ENCODE measurements at regions not wholly inside any gene's neighbourhood (a gene's known extent, or its start where the extent isn't known, plus 50 kb on each side); places are given as distances from the start of the nearest gene placed in this dataset.

GRCh38 chr13:78426183-78426582 lies 177.2 kb downstream of the POU4F1 start:
- Histone ChIP-seq H3K9me2 (replicated peaks; ENCODE audit: low read depth, low read length) (no peaks in the 10 kb centered on the region), H3K79me2 (ENCODE audit: insufficient read depth, low read length) (no peaks in the 10 kb centered on the region), H3K9me3 (ENCODE audit: insufficient read depth, low read depth, low read length) (no peaks in the 10 kb centered on the region), H3K9ac (ENCODE audit: low read depth, low read length, poor library complexity, severe bottlenecking) (no peak overlapping the region), H3K36me3 (ENCODE audit: insufficient read depth, low read length) (no peaks in the 10 kb centered on the region), H3F3A (ENCODE audit: low read depth) (no peaks in the 10 kb centered on the region), H4K20me1 (ENCODE audit: insufficient read depth, low read length, poor library complexity, severe bottlenecking) (no peaks in the 10 kb centered on the region), H3K4me1 (ENCODE audit: insufficient read depth, low read length, poor library complexity, severe bottlenecking) (peaks cover 4% of the 10 kb centered on the region), H2AFZ (ENCODE audit: low read length) (no peak overlapping the region), H3K4me3 (ENCODE audit: low read length, poor library complexity, severe bottlenecking) (no peak overlapping the region), H3K27me3 (ENCODE audit: insufficient read depth, low read length, poor library complexity, severe bottlenecking) (no peaks in the 10 kb centered on the region), H3K4me2 (ENCODE audit: low read depth, low read length, poor library complexity, severe bottlenecking) (no peak overlapping the region)
- no peak for TF ChIP-seq CTCF (conservative IDR thresholded peaks at IDR 0.05; ENCODE audit: low read length)
- TF ChIP-seq EZH2phosphoT487 (IDR thresholded peaks at IDR 0.05; ENCODE audit: borderline replicate concordance), result no peak

GRCh38 chr13:78420814-78421213 lies 182.5 kb downstream of the POU4F1 start:
- Histone ChIP-seq H3K79me2 (ENCODE audit: insufficient read depth, low read length) (no peaks in the 10 kb centered on the region), H3F3A (ENCODE audit: low read depth) (no peaks in the 10 kb centered on the region), H3K4me3 (ENCODE audit: low read length, poor library complexity, severe bottlenecking) (no peak overlapping the region), H3K9me2 (replicated peaks; ENCODE audit: low read depth, low read length) (no peaks in the 10 kb centered on the region), H3K27me3 (ENCODE audit: insufficient read depth, low read length, poor library complexity, severe bottlenecking) (no peaks in the 10 kb centered on the region), H3K4me2 (ENCODE audit: low read depth, low read length, poor library complexity, severe bottlenecking) (no peak overlapping the region), H3K9ac (ENCODE audit: low read depth, low read length, poor library complexity, severe bottlenecking) (no peak overlapping the region), H3K4me1 (ENCODE audit: insufficient read depth, low read length, poor library complexity, severe bottlenecking) (peaks cover 14% of the 10 kb centered on the region), H2AFZ (ENCODE audit: low read length) (no peak overlapping the region), H3K36me3 (ENCODE audit: insufficient read depth, low read length) (no peaks in the 10 kb centered on the region), H3K9me3 (ENCODE audit: insufficient read depth, low read depth, low read length) (no peaks in the 10 kb centered on the region), H4K20me1 (ENCODE audit: insufficient read depth, low read length, poor library complexity, severe bottlenecking) (no peaks in the 10 kb centered on the region)
- TF ChIP-seq CTCF (conservative IDR thresholded peaks at IDR 0.05; ENCODE audit: low read length), result no peak
- TF ChIP-seq EZH2phosphoT487 (IDR thresholded peaks at IDR 0.05; ENCODE audit: borderline replicate concordance), result no peak

- peaks cover 24% of the 10 kb centered on the region for H3K4me1 ChIP-seq (ENCODE audit: insufficient read depth, low read length, poor library complexity, severe bottlenecking)
- no peaks in the 10 kb centered on the region for H3K9me2 ChIP-seq (replicated peaks; ENCODE audit: low read depth, low read length)
- no peak overlapping the region for H3K9ac ChIP-seq (ENCODE audit: low read depth, low read length, poor library complexity, severe bottlenecking)
- H3F3A ChIP-seq (ENCODE audit: low read depth), result no peaks in the 10 kb centered on the region
- no peaks in the 10 kb centered on the region for H3K9me3 ChIP-seq (ENCODE audit: insufficient read depth, low read depth, low read length)
- H3K4me2 ChIP-seq (ENCODE audit: low read depth, low read length, poor library complexity, severe bottlenecking), result no peak overlapping the region
- H4K20me1 ChIP-seq (ENCODE audit: insufficient read depth, low read length, poor library complexity, severe bottlenecking), result no peaks in the 10 kb centered on the region
- H3K79me2 ChIP-seq (ENCODE audit: insufficient read depth, low read length), result no peaks in the 10 kb centered on the region
- no peak overlapping the region for H2AFZ ChIP-seq (ENCODE audit: low read length)
- TF ChIP-seq EZH2phosphoT487 (IDR thresholded peaks at IDR 0.05; ENCODE audit: borderline replicate concordance) (no peak), CTCF (conservative IDR thresholded peaks at IDR 0.05; ENCODE audit: low read length) (no peak)
- no peak overlapping the region for H3K4me3 ChIP-seq (ENCODE audit: low read length, poor library complexity, severe bottlenecking)
- H3K36me3 ChIP-seq (ENCODE audit: insufficient read depth, low read length), result no peaks in the 10 kb centered on the region
- no peaks in the 10 kb centered on the region for H3K27me3 ChIP-seq (ENCODE audit: insufficient read depth, low read length, poor library complexity, severe bottlenecking)
Measured at GRCh38 chr13:78413887-78414553, 189.3 kb downstream of the POU4F1 start.

Data from Loucy (cell line).